H9 (cell line): ENCODE measurements at regions not wholly inside any gene's neighbourhood (a gene's known extent, or its start where the extent isn't known, plus 50 kb on each side); places are given as distances from the start of the nearest gene placed in this dataset.

Experiments
- DNase-seq: peaks from one replicate; pipeline ENCODE4 v3.0.0-alpha.2; 2017
- H2AFZ ChIP-seq: one replicate; pipeline ENCODE4 v1.6.1; 2013; ENCODE audit warnings: mild to moderate bottlenecking, low read length, control low read depth, moderate library complexity
- H2AK5ac ChIP-seq: 2 replicates; pipeline ENCODE4 v1.6.1; 2013; ENCODE audit warnings: low read length, control low read depth, mixed read lengths; ENCODE audit not compliant: insufficient read length
- H2BK120ac ChIP-seq: one replicate; pipeline ENCODE4 v1.6.1; 2013; ENCODE audit warnings: low read depth, mild to moderate bottlenecking, low read length, control low read depth, inconsistent platforms; ENCODE audit not compliant: poor library complexity, severe bottlenecking
- H2BK12ac ChIP-seq: 2 replicates; pipeline ENCODE4 v1.6.1; 2013; ENCODE audit warnings: low read length, control low read depth, mixed read lengths, low read depth; ENCODE audit not compliant: insufficient read length
- H2BK15ac ChIP-seq: 2 replicates; pipeline ENCODE4 v1.6.1; 2013; ENCODE audit warnings: low read depth, low read length, control low read depth
- H2BK20ac ChIP-seq: one replicate; pipeline ENCODE4 v1.6.1; 2013; ENCODE audit warnings: low read depth, mild to moderate bottlenecking, low read length, control low read depth, inconsistent platforms; ENCODE audit not compliant: poor library complexity, severe bottlenecking
- H2BK5ac ChIP-seq: 2 replicates; pipeline ENCODE4 v1.6.1; 2013; ENCODE audit warnings: low read length, control low read depth, mixed read lengths; ENCODE audit not compliant: insufficient read length
- H3K14ac ChIP-seq: 2 replicates; pipeline ENCODE4 v1.6.1; 2013; ENCODE audit warnings: low read length, control low read depth; ENCODE audit not compliant: insufficient read depth
- H3K18ac ChIP-seq: 2 replicates; pipeline ENCODE4 v1.6.1; 2013; ENCODE audit warnings: low read depth, mild to moderate bottlenecking, mixed read lengths, low read length, control low read depth; ENCODE audit not compliant: insufficient read length
- H3K23ac ChIP-seq: 2 replicates; pipeline ENCODE4 v1.6.1; 2013; ENCODE audit warnings: low read length, control low read depth, mixed read lengths, low read depth; ENCODE audit not compliant: insufficient read length
- H3K23me2 ChIP-seq: 2 replicates; pipeline ENCODE4 v1.6.1; 2013; ENCODE audit warnings: low read depth, mild to moderate bottlenecking, mixed read lengths, low read length, control low read depth; ENCODE audit not compliant: insufficient read length, poor library complexity, severe bottlenecking
- H3K27ac ChIP-seq: 2 replicates; pipeline ENCODE4 v1.5.1; 2013; ENCODE audit warnings: low read length, control low read depth, mixed read lengths, low read depth; ENCODE audit not compliant: insufficient read length
- H3K27me3 ChIP-seq: 2 replicates; pipeline ENCODE4 v1.6.1; 2013; ENCODE audit warnings: low read length, control low read depth, inconsistent platforms; ENCODE audit not compliant: insufficient read depth
- H3K4ac ChIP-seq: 2 replicates; pipeline ENCODE4 v1.6.1; 2013; ENCODE audit warnings: low read depth, mild to moderate bottlenecking, control low read depth, inconsistent platforms, low read length, moderate library complexity
- H3K4me1 ChIP-seq: 2 replicates; pipeline ENCODE4 v1.6.1; 2013; ENCODE audit warnings: low read length, control low read depth, inconsistent platforms; ENCODE audit not compliant: insufficient read depth
- H3K4me2 ChIP-seq: 2 replicates; pipeline ENCODE4 v1.6.1; 2013; ENCODE audit warnings: low read length, control low read depth, mixed read lengths; ENCODE audit not compliant: insufficient read length, insufficient read depth
- H3K56ac ChIP-seq: 2 replicates; pipeline ENCODE4 v1.6.1; 2013; ENCODE audit warnings: low read depth, mild to moderate bottlenecking, mixed read lengths, low read length, control low read depth; ENCODE audit not compliant: insufficient read length
- H3K79me1 ChIP-seq: 2 replicates; pipeline ENCODE4 v1.6.1; 2013; ENCODE audit warnings: low read depth, mild to moderate bottlenecking, moderate library complexity, low read length, control low read depth, inconsistent platforms; ENCODE audit not compliant: insufficient read depth, poor library complexity, severe bottlenecking
- H3K79me2 ChIP-seq: 2 replicates; pipeline ENCODE4 v1.6.1; 2013; ENCODE audit warnings: low read length, control low read depth, inconsistent platforms; ENCODE audit not compliant: insufficient read depth
- H3K9ac ChIP-seq: 2 replicates; pipeline ENCODE4 v1.6.1; 2013; ENCODE audit warnings: low read length, control low read depth, mixed read lengths; ENCODE audit not compliant: insufficient read length; ENCODE audit errors: extremely low read depth
- H3K9me3 ChIP-seq: one replicate; pipeline ENCODE4 v1.6.1; 2013; ENCODE audit warnings: low read depth, low read length, inconsistent platforms; ENCODE audit not compliant: control insufficient read depth
- H3T11ph ChIP-seq: one replicate; pipeline ENCODE4 v1.6.1; 2013; ENCODE audit warnings: mild to moderate bottlenecking, low read length, control low read depth, inconsistent platforms
- H4K20me1 ChIP-seq: one replicate; pipeline ENCODE4 v1.6.1; 2013; ENCODE audit not compliant: control insufficient read depth, insufficient read length, insufficient read depth
- H4K5ac ChIP-seq: 2 replicates; pipeline ENCODE4 v1.6.1; 2013; ENCODE audit warnings: low read depth, mild to moderate bottlenecking, mixed read lengths, low read length, control low read depth; ENCODE audit not compliant: insufficient read length
- H4K8ac ChIP-seq: replicated peaks from 2 replicates; pipeline ENCODE4 v1.6.1; 2013; ENCODE audit warnings: low read length, control low read depth, mixed read lengths, low read depth; ENCODE audit not compliant: insufficient read length
- H4K91ac ChIP-seq: 2 replicates; pipeline ENCODE4 v1.6.1; 2013; ENCODE audit warnings: low read depth, mild to moderate bottlenecking, moderate library complexity, mixed read lengths, low read length, control low read depth; ENCODE audit not compliant: insufficient read length
- H3K27ac Mint-ChIP-seq, 3 experiments: 2 replicates in 2 of 3; 3 replicates in 1 of 3; pipeline ENCODE4 v1.8.0; 2020 to 2021; ENCODE audit warnings: mixed read lengths in 3 of 3, mild to moderate bottlenecking in 1 of 3, moderate library complexity in 1 of 3
- H3K27me3 Mint-ChIP-seq: 2 replicates; pipeline ENCODE4 v1.8.0; 2021; ENCODE audit warnings: low read depth, mild to moderate bottlenecking, moderate library complexity, mixed read lengths
- H3K36me3 Mint-ChIP-seq, 3 experiments: 2 replicates in 2 of 3; 3 replicates in 1 of 3; pipeline ENCODE4 v1.8.0; 2020 to 2021; ENCODE audit warnings: low read depth in 3 of 3, mixed read lengths in 3 of 3; ENCODE audit not compliant: insufficient read depth in 1 of 3
- H3K4me1 Mint-ChIP-seq, 2 experiments: 2 replicates each; pipeline ENCODE4 v1.8.0; 2020; ENCODE audit warnings: mixed read lengths in 2 of 2
- H3K4me3 Mint-ChIP-seq, 2 experiments: 2 replicates in 1 of 2; 3 replicates in 1 of 2; pipeline ENCODE4 v1.8.0; 2020 to 2021; ENCODE audit warnings: mild to moderate bottlenecking in 2 of 2, mixed read lengths in 2 of 2, moderate library complexity in 1 of 2
- H3K9me3 Mint-ChIP-seq, 2 experiments: 2 replicates in 1 of 2; 3 replicates in 1 of 2; pipeline ENCODE4 v1.8.0; 2020; ENCODE audit warnings: mild to moderate bottlenecking in 2 of 2, mixed read lengths in 2 of 2, moderate library complexity in 1 of 2
- CTCF ChIP-seq: fragments of 200-600 bp; sonication (generic); conservative IDR thresholded peaks from 3 replicates; pipeline ENCODE4 v1.8.0; 2021; ENCODE audit warnings: antibody characterized with exemption, mild to moderate bottlenecking
- WGBS: extraction: QIAGEN DNeasy Blood & Tissue Kit; methylation state at CpG from one replicate; pipeline ENCODE4 v1.1.7; 2013; ENCODE audit warnings: missing lambda C conversion rate, low lambda C conversion rate, mixed read lengths; ENCODE audit not compliant: insufficient read length; ENCODE audit errors: extremely low coverage; 5-methylcytosine and 5-hydroxymethylcytosine counted together

GRCh38 chr11:27874998-27875830, 175.0 kb upstream of the BDNF start:
- H3K9ac ChIP-seq: no peak overlapping the region
- no peak overlapping the region for H3T11ph ChIP-seq
- no peak overlapping the region for H2BK5ac ChIP-seq
- H3K14ac ChIP-seq: no peak overlapping the region
- no peak overlapping the region for H2BK15ac ChIP-seq
- H3K23me2 ChIP-seq: no peaks in the 10 kb centered on the region
- H3K4me1 ChIP-seq: no peaks in the 10 kb centered on the region
- no peak overlapping the region for H3K4me3 Mint-ChIP-seq
- no peak overlapping the region for H4K5ac ChIP-seq
- H3K9me3 ChIP-seq: no peaks in the 10 kb centered on the region
- no peak overlapping the region for H3K4ac ChIP-seq
- H3K79me1 ChIP-seq: no peaks in the 10 kb centered on the region
- no peaks in the 10 kb centered on the region for H3K36me3 Mint-ChIP-seq
- H2AFZ ChIP-seq: no peak overlapping the region
- DNase-seq: no peak
- no peak overlapping the region for H2BK12ac ChIP-seq
- H3K23ac ChIP-seq: no peak overlapping the region
- no peak overlapping the region for H3K56ac ChIP-seq
- H2AK5ac ChIP-seq: no peak overlapping the region
- no peak overlapping the region for H4K91ac ChIP-seq
- H3K18ac ChIP-seq: no peak overlapping the region
- H4K8ac ChIP-seq: no peak overlapping the region
- no peaks in the 10 kb centered on the region for H3K9me3 Mint-ChIP-seq
- H2BK120ac ChIP-seq: no peak overlapping the region
- no peaks in the 10 kb centered on the region for H4K20me1 ChIP-seq
- no peak overlapping the region for H3K27ac ChIP-seq
- no peak overlapping the region for H3K4me2 ChIP-seq
- WGBS: no CpG with 5 or more reads among the region's 7 CpGs
- no peak overlapping the region for H3K27ac Mint-ChIP-seq
- no peaks in the 10 kb centered on the region for H3K79me2 ChIP-seq
- no peaks in the 10 kb centered on the region for H3K4me1 Mint-ChIP-seq
- no peak overlapping the region for H2BK20ac ChIP-seq
- no peaks in the 10 kb centered on the region for H3K27me3 Mint-ChIP-seq
- H3K27me3 ChIP-seq: no peaks in the 10 kb centered on the region
- no peak for TF ChIP-seq CTCF
